Activated CD4-positive, alpha-beta T cell treated with anti-CD3 and anti-CD28 coated beads, Interleukin-2, amount 10 ng/mL, durations not matched to agents 7 days and 5 days (primary cell): ENCODE measurements at regions not wholly inside any gene's neighbourhood (a gene's known extent, or its start where the extent isn't known, plus 50 kb on each side); places are given as distances from the start of the nearest gene placed in this dataset.

Experiments
- CTCF ChIA-PET: fragments of 350-600 bp; sonication (Branson Sonifier 250); formaldehyde crosslinking; loops from one replicate; lab custom pipeline; 2021; ENCODE audit warnings: antibody characterized with exemption; lab: Charles Lee
- POLR2A ChIA-PET: fragments of 350-600 bp; sonication (Branson Sonifier 250); formaldehyde crosslinking; loops from one replicate; lab custom pipeline; 2021; ENCODE audit warnings: antibody characterized with exemption; lab: Charles Lee
- DNase-seq: peaks from one replicate; pipeline ENCODE4 v3.0.0-alpha.2; 2020
- H3K27ac Mint-ChIP-seq: one replicate; pipeline ENCODE4 v1.8.0; 2021; ENCODE audit warnings: mild to moderate bottlenecking, moderate library complexity, mixed read lengths
- H3K27me3 Mint-ChIP-seq: one replicate; pipeline ENCODE4 v1.8.0; 2021; ENCODE audit warnings: mixed read lengths
- H3K36me3 Mint-ChIP-seq: one replicate; pipeline ENCODE4 v1.8.0; 2021; ENCODE audit warnings: low read depth, mixed read lengths
- H3K4me1 Mint-ChIP-seq: one replicate; pipeline ENCODE4 v1.8.0; 2021; ENCODE audit warnings: mixed read lengths
- H3K4me3 Mint-ChIP-seq: one replicate; pipeline ENCODE4 v1.8.0; 2021; ENCODE audit warnings: mild to moderate bottlenecking, moderate library complexity, mixed read lengths
- H3K9me3 Mint-ChIP-seq: one replicate; pipeline ENCODE4 v1.8.0; 2021; ENCODE audit warnings: mixed read lengths

DNA sequence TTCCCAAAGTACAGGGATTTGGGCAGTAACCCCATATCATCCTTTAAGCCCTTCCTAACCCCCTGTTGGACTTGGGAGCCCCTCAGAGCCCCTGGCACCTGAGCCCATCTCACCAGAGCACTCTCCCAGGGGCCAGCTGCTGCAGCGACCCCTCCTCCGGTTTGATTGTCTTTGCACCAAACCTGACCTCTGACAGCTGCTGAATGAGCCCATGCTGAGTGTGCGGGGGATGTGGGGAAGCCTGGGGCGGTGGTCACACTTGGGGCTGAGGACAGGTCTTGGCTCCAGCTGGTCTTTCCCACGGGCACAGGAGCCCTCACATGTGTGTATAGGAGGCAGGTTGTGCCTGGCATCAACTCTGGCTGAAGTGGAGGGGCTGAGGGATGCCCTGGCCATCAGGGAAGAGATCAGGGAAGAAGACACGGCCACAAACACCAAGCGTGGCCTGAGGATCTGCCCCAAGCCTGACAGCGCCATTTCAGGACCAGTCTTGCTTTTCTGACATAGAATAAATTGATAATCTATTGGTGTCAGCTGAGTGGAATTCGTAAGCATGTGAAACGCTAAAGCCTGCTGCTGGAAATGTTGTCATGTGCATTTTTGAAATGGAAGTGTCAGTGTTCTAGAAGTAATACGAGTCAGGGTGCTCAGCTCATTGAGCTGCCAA lies 102.4 kb downstream of the ACKR3 start:
- H3K4me1 Mint-ChIP-seq = no peaks in the 10 kb centered on the region
- POLR2A ChIA-PET = no interaction called here
- peaks cover 12% of the 10 kb centered on the region for H3K27me3 Mint-ChIP-seq
- H3K9me3 Mint-ChIP-seq = no peaks in the 10 kb centered on the region
- CTCF ChIA-PET = no interaction called here
- H3K36me3 Mint-ChIP-seq = no peaks in the 10 kb centered on the region
- H3K4me3 Mint-ChIP-seq = no peak overlapping the region
- H3K27ac Mint-ChIP-seq = no peak overlapping the region
- no peak for DNase-seq

DNA sequence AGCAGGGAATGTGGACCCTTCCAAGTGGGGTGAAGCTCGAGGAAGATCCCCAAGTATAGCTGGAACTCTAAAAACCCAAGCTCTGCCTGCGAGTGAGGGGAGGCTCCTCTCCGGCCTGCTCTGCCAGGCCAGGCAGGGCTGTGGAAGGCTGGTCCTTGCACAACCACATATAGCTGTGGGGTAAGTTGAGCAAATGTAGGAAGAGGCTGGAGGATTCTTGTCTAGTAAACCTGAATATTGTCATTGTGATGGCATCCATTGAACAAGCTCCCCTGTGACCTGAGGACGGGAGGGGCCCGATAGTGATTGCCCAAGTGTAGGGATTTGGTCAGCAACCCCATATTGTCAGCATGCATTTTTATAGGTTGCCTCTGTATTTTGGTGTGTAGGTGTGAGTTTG lies 103.0 kb downstream of the ACKR3 start:
- H3K27me3 Mint-ChIP-seq = peaks cover 15% of the 10 kb centered on the region
- H3K27ac Mint-ChIP-seq = no peak overlapping the region
- no peaks in the 10 kb centered on the region for H3K36me3 Mint-ChIP-seq
- no peaks in the 10 kb centered on the region for H3K4me1 Mint-ChIP-seq
- no peak for DNase-seq
- ChIA-PET POLR2A (no interaction called here), CTCF (no interaction called here)
- no peaks in the 10 kb centered on the region for H3K9me3 Mint-ChIP-seq
- no peak overlapping the region for H3K4me3 Mint-ChIP-seq

DNA sequence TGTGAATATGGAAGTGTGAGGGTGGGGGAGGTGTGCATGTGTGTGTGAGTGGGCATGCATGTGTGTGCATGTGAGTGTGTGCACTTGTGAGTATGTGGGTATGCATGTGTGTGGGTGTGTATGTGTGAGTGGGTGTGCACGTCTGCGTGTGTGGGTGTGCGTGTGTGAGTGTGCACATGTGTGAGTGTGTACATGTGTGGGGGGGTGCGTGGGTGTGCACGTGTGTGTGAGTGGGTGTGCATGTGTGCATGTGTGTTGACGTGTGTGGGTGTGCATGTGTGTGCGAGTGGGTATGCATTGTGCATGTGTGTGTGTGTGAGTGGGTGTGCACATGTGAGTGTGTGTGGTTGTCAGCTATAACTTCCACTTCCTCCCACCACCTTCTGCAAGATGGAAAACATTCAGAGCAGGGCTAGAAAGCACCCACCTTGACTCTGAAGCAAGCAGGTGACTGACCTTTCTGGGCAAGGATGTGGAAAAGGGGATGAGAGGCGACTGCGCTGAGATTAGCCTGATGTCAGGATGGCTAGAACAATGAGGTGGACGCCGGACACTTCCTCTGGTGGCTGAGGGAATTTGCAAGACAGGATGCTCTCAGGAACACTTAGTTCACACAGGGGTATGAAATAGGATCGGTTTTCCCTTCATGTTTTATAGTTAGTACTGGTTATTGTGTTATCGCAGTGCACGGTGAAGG lies 103.6 kb downstream of the ACKR3 start:
- Mint-ChIP-seq H3K27ac (no peak overlapping the region), H3K4me3 (no peak overlapping the region), H3K36me3 (no peaks in the 10 kb centered on the region), H3K27me3 (peaks cover 15% of the 10 kb centered on the region), H3K9me3 (no peaks in the 10 kb centered on the region), H3K4me1 (no peaks in the 10 kb centered on the region)
- DNase-seq = no peak
- ChIA-PET CTCF (no interaction called here), POLR2A (no interaction called here)

DNA sequence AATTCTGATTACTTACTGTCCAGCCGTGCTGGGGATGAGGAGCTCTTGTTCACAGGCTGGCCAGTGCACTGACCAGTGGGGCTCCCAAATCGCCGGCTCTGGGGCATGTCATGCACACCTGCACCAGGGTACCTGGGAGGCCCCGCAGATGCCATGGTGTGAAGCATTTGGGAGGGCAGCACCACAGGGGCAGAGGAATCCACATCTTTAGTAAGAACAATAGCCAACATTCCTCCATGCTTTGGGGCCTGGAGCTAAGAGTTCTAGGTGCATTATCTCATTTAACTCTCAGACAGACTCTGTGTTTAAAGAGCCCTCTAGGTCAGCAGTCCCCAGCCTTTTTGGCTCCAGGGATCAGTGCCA lies 104.2 kb downstream of the ACKR3 start:
- POLR2A ChIA-PET = no interaction called here
- Mint-ChIP-seq H3K4me1 (no peaks in the 10 kb centered on the region), H3K9me3 (no peaks in the 10 kb centered on the region), H3K36me3 (no peaks in the 10 kb centered on the region), H3K27ac (no peak overlapping the region), H3K4me3 (no peak overlapping the region), H3K27me3 (peaks cover 16% of the 10 kb centered on the region)
- CTCF ChIA-PET = no interaction called here
- no peak for DNase-seq

DNA sequence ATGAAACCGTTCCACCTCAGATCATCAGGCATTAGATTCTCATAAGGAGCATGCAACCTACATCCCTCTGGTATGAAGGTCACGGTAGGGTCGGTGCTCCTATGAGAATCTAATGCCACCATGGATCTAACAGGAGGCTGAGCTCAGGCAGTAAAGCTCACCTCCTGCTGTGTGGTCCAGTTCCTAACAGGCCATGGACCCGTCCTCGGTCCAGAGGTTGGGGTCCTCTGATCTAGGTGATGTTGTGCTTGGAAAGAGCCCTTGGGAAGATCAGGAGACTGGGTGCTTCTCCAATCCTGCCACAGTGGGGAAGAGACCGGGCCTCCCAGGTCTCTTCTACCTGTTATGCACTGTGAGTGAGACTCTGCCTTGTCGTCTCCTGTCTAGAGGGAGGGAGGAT lies 104.6 kb downstream of the ACKR3 start:
- ChIA-PET POLR2A (no interaction called here), CTCF (no interaction called here)
- DNase-seq = no peak
- peaks cover 19% of the 10 kb centered on the region for H3K27me3 Mint-ChIP-seq
- no peak overlapping the region for H3K4me3 Mint-ChIP-seq
- no peaks in the 10 kb centered on the region for H3K9me3 Mint-ChIP-seq
- H3K4me1 Mint-ChIP-seq = no peaks in the 10 kb centered on the region
- H3K27ac Mint-ChIP-seq = no peak overlapping the region
- no peaks in the 10 kb centered on the region for H3K36me3 Mint-ChIP-seq

DNA sequence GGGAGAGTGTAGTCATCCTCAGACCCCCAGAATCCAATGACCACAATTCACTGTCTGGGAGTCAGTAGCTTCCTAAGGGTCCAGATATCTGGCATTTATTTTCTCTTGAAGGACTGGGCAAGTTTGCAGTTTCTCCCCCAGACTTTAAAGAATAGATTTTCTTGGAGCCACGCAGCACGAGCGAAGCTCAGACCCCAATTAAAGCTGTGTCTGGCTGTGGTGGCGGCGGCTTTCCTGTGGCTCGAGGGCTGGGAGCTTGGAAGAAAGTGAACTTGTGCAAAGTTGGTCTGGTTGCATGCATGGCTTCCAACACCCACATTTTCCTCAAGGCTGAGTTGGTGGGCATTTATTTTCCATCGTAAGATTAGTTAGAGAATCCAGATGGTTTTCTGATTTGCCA lies 105.0 kb downstream of the ACKR3 start:
- CTCF ChIA-PET = no interaction called here

DNA sequence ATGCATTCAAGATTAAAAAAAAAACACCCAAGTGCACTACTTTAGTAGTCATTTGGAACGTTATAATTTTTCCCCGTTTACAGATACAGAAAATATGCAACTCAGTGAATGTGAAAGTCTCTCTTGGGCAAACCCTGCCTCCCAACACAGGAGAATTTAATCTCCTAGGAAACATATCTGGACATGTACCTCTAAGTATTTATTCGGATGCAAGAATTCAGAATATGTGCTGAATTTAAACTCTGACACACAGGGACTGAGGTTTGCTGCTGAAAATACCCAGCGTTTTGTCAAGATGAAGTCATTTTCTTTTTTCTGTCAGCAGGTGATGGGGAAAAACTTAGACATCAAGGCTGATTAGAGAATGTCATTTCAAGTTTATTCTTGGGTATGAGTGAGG lies 105.4 kb downstream of the ACKR3 start:
- Mint-ChIP-seq H3K4me3 (no peak overlapping the region), H3K27me3 (peaks cover 20% of the 10 kb centered on the region), H3K9me3 (no peaks in the 10 kb centered on the region), H3K4me1 (no peaks in the 10 kb centered on the region), H3K27ac (no peak overlapping the region), H3K36me3 (no peaks in the 10 kb centered on the region)
- ChIA-PET CTCF (no interaction called here), POLR2A (no interaction called here)
- DNase-seq = no peak

More for the DNA sequence above, 105.0 kb downstream of the ACKR3 start:
- DNase-seq = no peak
- Mint-ChIP-seq H3K4me1 (no peaks in the 10 kb centered on the region), H3K36me3 (no peaks in the 10 kb centered on the region), H3K27ac (no peak overlapping the region), H3K4me3 (no peak overlapping the region), H3K9me3 (no peaks in the 10 kb centered on the region), H3K27me3 (peaks cover 19% of the 10 kb centered on the region)
- POLR2A ChIA-PET = no interaction called here

DNA sequence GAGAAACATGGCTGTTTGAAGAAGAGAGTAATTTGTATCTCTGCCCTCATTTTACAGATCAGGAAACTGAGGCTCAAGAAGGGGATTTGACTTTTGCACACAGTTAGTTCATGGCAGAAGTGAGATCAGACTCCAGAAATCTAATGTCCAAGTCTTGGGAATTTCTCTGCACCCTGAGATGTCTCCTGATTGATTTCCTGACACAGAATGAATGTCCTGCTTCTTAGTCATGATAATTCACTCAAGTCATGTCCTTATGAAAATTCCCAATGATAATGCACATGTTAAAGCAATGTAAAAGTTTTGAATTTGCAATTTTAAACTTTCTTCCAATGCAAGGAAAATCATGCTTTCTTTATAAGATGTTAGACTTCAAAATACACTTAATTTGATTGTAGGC lies 105.9 kb downstream of the ACKR3 start:
- Mint-ChIP-seq H3K36me3 (no peaks in the 10 kb centered on the region), H3K4me1 (no peaks in the 10 kb centered on the region), H3K4me3 (no peak overlapping the region), H3K9me3 (no peaks in the 10 kb centered on the region), H3K27me3 (peaks cover 20% of the 10 kb centered on the region), H3K27ac (no peak overlapping the region)
- DNase-seq = no peak
- ChIA-PET POLR2A (no interaction called here), CTCF (no interaction called here)

DNA sequence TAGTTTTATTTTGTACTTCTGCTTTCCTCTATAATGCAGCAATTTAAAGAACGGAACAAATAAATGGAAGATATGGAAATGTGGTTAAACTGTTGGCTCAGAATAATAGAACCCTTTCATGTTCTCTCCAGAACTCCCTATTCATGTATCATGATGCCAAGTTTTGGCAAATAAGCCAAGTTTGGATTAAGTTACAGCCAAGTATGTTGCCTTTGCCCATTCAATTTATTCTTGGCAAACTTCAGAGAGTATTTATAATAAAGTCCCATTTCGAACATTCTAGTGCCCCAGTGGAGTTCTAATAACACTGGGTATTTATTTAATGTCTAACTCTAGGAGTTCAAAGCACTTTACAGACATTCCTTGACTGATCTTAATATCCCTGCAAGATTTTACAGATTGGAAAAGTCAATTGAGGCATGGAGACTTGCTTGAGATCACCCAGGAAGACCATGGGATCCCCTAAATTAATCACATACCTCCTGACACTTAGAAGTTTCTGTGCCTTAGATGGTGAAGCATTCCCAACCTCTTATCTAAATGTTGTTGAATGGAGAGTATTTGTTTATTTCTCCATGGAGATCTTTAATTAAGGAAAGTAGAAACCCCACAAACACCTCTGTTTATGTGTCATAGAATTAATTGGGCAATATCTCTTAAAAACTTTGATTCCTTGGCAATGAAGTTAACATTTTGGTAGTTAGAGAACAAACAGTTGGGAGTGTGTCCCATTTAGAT lies 106.7 kb downstream of the ACKR3 start:
- CTCF ChIA-PET = no interaction called here

DNA sequence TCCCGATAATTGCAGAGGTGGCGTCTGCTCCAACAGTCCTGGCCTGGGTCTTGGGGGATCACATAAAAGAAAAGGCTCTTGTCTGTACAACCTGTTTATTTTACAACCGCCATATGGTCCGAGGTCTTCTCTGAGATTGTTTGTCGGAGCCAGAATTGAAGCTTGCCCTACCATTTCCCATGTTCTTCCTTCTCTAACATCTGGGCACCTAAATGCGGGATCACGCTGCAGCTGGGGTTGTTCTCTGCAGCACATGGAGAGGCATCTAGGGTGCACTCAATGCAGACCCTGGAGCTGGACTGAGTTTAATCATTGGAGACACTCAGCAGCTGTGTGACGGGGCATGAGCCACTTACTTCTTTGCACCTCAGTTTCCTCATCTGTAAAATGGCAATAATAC lies 107.7 kb downstream of the ACKR3 start:
- Mint-ChIP-seq H3K4me1 (no peaks in the 10 kb centered on the region), H3K27me3 (peaks cover 20% of the 10 kb centered on the region), H3K27ac (no peak overlapping the region), H3K36me3 (no peaks in the 10 kb centered on the region), H3K4me3 (no peak overlapping the region), H3K9me3 (no peaks in the 10 kb centered on the region)
- CTCF ChIA-PET = interaction anchor here (0.6 to 2.0 kb wide), 2 partner anchors 10 to 1015 kb away, joined by 3 to 4 read pairs; no protein-coding TSS in a partner anchor
- no peak for DNase-seq
- POLR2A ChIA-PET = no interaction called here

More for the DNA sequence above, 106.7 kb downstream of the ACKR3 start:
- POLR2A ChIA-PET = no interaction called here
- Mint-ChIP-seq H3K9me3 (no peaks in the 10 kb centered on the region), H3K36me3 (no peaks in the 10 kb centered on the region), H3K27ac (no peak overlapping the region), H3K4me1 (no peaks in the 10 kb centered on the region), H3K4me3 (no peak overlapping the region), H3K27me3 (peaks cover 20% of the 10 kb centered on the region)
- DNase-seq = no peak

DNA sequence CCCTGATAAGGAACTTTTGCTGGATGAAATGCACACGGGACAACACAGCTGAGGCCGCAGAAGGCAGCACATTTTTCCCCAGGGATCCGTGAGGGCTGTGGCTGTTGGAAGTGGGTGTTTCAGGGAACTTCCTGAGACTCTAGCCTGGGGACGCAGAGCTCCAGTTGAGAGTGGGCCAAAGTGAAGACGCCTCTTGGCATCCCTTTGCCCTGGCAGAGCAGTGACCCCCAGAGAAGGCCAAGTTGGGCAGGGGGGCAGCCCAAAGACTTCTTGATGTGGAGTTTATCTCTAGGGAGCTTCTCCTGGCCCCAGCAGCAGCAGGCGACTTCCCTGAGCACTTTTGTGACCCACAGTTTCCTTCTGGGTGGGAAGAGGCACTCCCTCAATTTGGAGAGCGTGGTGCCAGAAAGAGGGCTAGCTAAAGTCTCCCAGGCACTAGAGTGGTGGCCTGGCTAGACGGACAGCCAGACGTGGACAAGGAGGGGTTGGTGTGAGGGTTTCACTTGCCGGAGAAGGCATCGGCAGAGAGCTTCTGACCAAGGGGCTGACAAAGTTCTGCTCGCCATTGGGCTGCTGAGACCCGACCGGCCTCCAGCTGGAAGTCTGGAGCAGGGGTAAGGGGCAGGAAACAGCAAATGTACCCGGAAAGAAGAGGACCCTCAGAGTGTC lies 108.8 kb downstream of the ACKR3 start:
- no peaks in the 10 kb centered on the region for H3K36me3 Mint-ChIP-seq

DNA sequence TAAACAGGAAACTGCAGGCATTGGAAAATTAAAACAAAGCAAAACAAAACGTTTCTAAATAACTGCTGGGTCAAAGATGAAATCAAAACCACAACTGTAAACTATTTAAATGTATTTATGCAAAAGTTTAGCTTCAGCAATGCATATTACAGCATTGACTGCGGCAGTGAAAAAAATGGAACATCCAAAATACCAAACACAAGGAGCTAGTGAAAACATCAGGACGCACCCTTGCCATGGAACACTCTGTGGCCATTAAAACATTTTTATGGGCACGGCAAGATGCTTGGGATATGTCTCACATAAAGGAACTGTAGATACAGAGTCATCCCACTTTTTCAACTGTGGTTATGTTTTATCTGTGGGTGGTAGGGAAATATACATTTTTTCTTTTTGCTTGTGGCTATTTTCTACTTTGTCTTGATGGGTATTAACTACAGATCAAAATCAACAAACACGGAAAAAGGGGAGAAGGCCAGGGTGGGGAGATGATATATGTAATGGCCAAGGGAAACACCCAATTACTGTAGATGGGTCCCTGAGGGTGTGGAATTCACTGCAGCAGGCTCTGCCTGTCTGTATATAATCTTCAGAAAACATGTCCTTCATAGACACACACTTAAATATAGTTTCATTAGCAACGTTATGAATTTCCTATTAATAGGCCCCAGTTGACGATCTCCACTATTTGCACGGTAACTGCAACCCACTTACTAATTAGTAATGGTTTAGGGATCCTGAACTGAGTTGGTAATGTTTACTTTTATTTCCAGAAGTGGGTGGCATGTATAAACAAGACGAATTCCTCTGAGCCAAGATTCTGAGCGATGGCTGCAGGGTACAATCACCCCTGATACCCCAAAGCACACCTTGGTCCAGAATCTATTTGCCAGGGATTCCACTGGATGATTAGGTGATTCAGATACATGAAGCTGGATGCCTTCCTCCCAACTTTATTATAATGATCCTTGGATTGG lies 110.5 kb downstream of the ACKR3 start:
- ChIA-PET POLR2A (no interaction called here), CTCF (no interaction called here)
- DNase-seq = no peak
- Mint-ChIP-seq H3K4me1 (no peaks in the 10 kb centered on the region), H3K4me3 (no peak overlapping the region), H3K27ac (no peak overlapping the region), H3K27me3 (peaks cover 20% of the 10 kb centered on the region), H3K36me3 (no peaks in the 10 kb centered on the region), H3K9me3 (no peaks in the 10 kb centered on the region)

More for the DNA sequence above, 108.8 kb downstream of the ACKR3 start:
- no peak overlapping the region for H3K4me3 Mint-ChIP-seq
- CTCF ChIA-PET = interaction anchor here (0.6 to 2.0 kb wide), 2 partner anchors 9 to 470 kb away, joined by 3 to 4 read pairs; no protein-coding TSS in a partner anchor
- peaks cover 20% of the 10 kb centered on the region for H3K27me3 Mint-ChIP-seq
- no peaks in the 10 kb centered on the region for H3K9me3 Mint-ChIP-seq
- DNase-seq = no peak
- H3K4me1 Mint-ChIP-seq = no peaks in the 10 kb centered on the region
- POLR2A ChIA-PET = no interaction called here
- H3K27ac Mint-ChIP-seq = no peak overlapping the region
